HEK293T (cell line): ENCODE measurements at regions not wholly inside any gene's neighbourhood (a gene's known extent, or its start where the extent isn't known, plus 50 kb on each side); places are given as distances from the start of the nearest gene placed in this dataset.
"Not testable (repeated sequence)": the region's sequence is repeated elsewhere in the genome, so short reads cannot be mapped to it uniquely, and the experiment has no call there.

Experiments
- CTBP1 ChIP-seq: fragments of 450-650 bp; IDR thresholded peaks from 2 replicates; pipeline ENCODE4 v1.6.1; 2016; ENCODE audit warnings: borderline replicate concordance
- PKNOX1 ChIP-seq: fragments of 450-650 bp; IDR thresholded peaks from 2 replicates; pipeline ENCODE4 v1.6.1; 2016
- TARDBP ChIP-seq: fragments of 450-650 bp; IDR thresholded peaks from 2 replicates; pipeline ENCODE4 v1.6.1; 2016
- ZNF384 ChIP-seq: fragments of 450-650 bp; IDR thresholded peaks from 2 replicates; pipeline ENCODE4 v1.6.1; 2016

DNA sequence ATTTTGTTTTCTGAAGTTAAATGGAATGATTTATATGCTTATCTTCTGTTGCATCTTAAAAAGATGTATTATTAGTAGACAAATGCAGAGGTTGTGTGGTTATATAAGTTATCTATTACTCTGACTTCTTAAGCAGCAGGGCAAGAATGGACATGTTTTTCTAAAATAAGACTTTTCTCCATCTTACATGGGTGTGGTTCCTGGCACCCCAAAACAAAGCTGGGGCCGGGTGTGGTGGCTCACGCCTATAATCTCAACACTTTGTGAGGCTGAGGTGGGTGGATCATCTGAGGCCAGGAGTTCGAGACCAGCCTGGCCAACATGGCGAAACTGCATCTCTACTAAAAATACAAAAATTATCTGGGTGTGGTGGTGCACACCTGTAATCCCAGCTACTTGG lies 77.8 kb upstream of the PSMA6 start:
- not testable (repeated sequence) for TF ChIP-seq CTBP1, PKNOX1, ZNF384, TARDBP
